C4-2B (cell line): ENCODE measurements at regions not wholly inside any gene's neighbourhood (a gene's known extent, or its start where the extent isn't known, plus 50 kb on each side); places are given as distances from the start of the nearest gene placed in this dataset.
A peak's percentile ranks its signal among the peaks of the same experiment; 100 is the strongest.
"Not testable (repeated sequence)": the region's sequence is repeated elsewhere in the genome, so short reads cannot be mapped to it uniquely, and the experiment has no call there.

ENCODE experiments used
- H3K27ac ChIP-seq: fragments of 450-650 bp; 2 replicates; pipeline ENCODE4 v1.5.1; 2017

DNA sequence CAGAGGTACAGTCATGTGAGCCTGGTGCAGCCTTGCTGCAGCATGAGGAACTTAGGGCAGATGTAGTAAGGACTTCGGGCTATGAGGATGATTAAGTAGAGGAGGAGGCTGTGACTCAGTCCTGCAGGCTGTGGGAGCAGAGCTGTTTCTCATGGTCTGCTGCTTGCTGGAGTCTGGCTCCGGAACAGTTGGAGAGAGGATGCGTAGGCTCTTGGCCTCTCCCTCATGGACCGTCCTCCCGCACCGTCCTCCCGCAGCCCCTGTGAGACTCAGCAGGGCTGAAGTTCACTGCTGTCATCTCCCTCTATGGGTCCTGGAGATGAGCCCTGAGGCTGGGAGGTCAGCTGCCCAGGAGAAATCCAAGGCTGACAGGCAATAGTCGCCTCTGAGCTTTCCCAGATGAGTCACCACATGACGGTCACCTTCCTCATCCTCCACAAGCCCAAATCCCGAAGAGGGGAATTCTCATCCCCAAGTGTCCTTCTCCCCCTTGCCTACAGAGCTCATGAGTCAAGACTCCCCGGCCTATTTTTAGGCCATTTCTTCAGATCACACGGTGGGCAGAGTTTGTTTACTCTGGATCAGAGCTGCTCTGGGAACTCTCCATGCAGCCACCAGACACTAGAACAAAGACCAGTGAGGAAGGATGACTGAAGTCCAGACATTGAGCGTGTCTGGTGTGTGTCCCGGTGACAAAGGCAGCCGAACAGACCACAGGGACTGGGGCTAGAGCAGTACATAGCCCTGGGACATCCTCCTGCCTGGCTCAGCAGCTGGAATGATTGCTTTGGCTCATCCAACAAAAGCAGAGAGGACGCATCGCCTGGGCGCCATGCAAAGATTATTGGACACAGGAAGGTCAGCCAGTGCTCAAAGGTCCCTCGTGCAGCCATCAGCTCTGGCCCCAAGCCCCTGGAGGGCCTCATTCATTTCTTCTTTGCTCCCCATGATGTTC lies 134.5 kb downstream of the NPIPB11 start:
- H3K27ac ChIP-seq: not testable (repeated sequence)

GRCh38 chr16:29270923-29271322 lies 135.6 kb downstream of the NPIPB11 start:
- H3K27ac ChIP-seq: not testable (repeated sequence)

GRCh38 chr16:29270033-29270432 lies 136.5 kb downstream of the NPIPB11 start:
- H3K27ac ChIP-seq: not testable (repeated sequence)

DNA sequence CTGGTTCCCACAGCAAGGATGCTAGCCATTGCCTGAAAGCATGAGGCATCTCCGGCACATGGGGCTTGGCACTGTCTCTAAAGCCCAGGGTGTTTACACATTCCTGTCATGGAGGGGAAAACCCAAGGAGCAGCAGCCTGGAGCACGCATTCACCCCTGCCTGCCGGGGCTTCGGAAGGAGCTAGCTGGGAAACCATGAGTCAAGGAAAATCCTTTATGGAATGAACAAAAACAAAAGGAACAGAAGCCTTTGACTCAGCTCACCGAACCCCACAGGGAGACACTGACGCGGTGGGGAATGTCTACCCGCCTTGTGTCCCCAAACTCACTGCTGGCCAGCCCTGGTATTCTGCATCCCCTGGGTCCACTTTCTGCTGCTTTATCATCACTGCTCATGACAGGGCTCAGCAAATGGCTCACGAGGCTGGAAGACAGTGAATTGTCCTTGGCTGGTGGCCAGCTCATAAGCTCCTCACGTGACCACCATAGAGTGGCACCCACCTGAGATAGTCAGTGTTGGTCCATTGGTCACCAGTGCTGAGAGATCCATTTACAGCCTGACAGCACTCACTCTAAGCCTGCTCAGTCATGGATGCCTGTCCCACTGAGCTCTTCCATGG lies 137.2 kb downstream of the NPIPB11 start:
- H3K27ac ChIP-seq: not testable (repeated sequence)

GRCh38 chr16:29268785-29269191 lies 137.7 kb downstream of the NPIPB11 start:
- not testable (repeated sequence) for H3K27ac ChIP-seq

DNA sequence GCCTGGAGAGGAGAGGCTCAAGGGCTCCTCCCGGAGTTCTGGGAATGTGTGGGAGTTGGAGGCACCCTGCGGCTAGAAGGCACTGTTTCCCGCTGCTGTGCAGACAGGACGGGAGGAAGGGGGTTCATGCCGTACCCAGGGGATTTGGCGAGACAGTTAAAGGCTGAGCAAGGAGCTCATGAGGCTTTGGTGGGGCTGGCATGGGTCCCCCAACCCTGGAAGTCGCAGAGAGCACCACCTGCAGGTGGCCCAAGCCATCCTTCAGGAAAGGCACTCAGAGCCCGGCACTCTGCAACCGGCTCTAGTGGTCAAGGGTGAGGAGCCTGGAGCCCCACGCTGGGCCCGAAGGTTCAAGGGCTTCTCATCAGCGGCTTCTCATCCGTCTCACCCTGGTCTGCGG lies 138.2 kb downstream of the NPIPB11 start:
- H3K27ac ChIP-seq: not testable (repeated sequence)

DNA sequence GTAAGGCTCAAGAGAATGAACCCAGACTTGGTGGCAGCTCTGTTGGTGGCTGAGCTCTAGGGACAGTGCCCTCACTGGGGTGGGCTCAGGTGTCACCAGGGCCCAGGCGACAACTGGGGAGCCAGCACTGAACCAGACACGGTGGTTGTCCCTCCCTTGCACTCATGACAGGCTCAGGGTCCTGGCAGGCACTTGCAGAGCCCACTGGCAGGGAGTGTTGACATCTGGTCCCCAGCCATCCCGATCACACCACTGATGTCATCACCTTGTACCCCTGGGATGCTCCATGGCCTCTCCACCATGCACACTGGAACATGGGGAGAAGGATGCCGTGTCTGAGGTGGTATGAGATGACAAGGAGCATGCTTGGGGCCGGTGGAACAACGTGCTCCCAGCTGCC lies 138.6 kb downstream of the NPIPB11 start:
- not testable (repeated sequence) for H3K27ac ChIP-seq

DNA sequence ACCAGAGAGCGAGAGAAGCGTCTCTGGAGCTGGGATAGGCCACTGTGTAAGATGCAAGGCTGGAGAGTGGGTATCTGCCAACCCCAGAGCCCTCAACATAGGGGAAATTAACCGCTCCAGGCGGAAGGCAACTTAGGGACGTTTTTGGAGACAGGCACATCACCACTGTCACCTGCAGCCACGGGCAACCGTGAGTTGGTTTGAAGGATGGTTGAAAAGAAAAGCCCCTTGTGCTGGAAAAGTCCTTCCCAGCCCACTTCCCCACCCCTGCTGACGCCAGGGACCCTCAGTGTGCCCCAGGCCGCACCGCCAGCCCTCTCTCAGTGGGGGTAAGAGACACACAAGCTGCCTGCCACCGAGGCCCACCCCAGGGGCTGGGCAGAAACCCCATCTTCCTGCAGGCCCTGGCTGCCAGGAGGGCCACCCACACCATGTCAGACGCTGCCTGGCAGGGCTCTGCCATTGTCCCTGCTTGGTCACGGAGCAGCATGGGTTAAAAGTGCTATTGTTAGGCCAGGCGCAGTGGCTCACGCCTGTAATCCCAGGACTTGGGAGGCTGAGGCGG lies 139.4 kb downstream of the NPIPB11 start:
- H3K27ac ChIP-seq: not testable (repeated sequence)

DNA sequence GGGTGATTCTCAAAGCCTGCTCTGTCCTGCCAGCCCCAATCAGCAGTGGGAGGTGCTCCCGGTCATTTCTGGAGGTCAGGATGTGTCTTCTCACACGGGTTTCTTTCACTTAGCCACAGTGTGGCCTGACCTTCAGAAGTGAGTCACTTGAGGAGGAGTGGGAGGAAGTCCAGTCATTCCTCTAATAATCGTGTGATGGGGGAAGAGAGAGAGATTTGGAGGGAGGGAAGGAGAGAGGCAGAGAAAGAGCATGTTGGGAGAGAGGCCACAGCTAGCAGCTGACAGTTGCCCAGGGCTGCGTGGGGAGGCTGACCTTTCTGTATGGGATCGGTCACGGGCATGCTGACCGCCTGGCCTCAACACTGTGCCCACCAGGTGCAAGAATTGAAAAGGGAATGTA lies 139.9 kb downstream of the NPIPB11 start:
- not testable (repeated sequence) for H3K27ac ChIP-seq

GRCh38 chr16:29265255-29265853 lies 141.2 kb downstream of the NPIPB11 start:
- H3K27ac ChIP-seq: not testable (repeated sequence)

GRCh38 chr16:29264080-29264837 lies 142.3 kb downstream of the NPIPB11 start:
- not testable (repeated sequence) for H3K27ac ChIP-seq

DNA sequence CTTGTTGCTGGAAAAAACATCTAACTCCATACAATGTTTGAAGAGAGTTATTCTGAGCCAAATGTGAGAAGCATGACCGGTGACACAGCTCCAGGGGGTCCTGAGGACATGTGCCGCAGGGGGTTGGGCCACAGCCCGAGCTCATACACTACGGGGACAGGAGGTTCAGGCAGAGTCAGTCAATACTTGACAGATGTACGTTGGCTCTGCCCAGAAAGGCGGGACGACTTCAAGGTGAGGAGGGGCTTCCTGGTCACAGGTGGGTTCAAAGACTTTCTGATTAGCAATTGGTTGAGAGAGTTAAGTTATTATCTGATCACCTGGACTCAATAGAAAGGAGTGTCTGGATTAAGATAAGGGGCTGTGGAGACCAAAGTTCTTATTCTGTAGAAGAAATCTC lies 143.8 kb downstream of the NPIPB11 start:
- not testable (repeated sequence) for H3K27ac ChIP-seq

DNA sequence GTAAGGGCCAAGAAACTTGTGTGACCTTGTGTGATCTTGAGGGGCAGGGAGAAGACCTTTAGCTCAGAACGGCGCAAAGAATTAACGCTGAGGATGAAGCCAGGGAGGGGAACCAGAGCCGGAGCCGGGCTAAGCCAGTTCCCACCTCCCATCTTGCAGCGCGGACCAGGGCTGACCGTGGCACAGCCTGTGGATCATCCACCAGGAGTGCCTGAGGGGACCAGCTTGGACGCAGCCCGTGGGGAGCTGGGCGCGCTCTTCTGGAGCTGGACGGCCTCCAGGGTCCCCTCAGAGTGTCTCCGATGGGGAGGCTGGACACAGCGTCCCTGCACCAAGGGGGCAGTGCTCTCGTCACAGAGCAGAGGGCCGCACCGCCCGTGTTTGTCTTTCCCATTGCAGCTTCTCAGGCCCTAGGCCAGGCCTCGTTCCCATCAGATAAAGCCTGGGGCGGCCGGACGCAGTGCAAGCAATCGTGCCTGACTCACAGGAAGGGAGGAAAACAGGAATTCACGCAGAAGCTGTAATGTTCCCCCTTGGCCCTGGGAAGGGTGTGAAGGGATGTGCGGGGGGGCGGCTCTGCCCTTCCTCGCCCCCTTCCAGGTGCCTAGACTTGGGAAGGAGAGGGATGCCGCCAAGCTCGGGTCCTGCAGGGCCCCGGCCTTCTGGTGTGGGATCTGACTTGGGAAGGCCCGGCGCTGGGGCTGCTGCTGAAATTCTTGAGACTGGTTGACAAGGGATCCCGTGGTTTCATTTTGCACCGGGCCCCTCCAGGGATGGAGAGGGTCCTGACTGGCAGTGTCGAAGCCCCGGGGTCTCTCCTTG lies 144.9 kb downstream of the NPIPB11 start:
- peak overlapping the region; percentile 66 for H3K27ac ChIP-seq

DNA sequence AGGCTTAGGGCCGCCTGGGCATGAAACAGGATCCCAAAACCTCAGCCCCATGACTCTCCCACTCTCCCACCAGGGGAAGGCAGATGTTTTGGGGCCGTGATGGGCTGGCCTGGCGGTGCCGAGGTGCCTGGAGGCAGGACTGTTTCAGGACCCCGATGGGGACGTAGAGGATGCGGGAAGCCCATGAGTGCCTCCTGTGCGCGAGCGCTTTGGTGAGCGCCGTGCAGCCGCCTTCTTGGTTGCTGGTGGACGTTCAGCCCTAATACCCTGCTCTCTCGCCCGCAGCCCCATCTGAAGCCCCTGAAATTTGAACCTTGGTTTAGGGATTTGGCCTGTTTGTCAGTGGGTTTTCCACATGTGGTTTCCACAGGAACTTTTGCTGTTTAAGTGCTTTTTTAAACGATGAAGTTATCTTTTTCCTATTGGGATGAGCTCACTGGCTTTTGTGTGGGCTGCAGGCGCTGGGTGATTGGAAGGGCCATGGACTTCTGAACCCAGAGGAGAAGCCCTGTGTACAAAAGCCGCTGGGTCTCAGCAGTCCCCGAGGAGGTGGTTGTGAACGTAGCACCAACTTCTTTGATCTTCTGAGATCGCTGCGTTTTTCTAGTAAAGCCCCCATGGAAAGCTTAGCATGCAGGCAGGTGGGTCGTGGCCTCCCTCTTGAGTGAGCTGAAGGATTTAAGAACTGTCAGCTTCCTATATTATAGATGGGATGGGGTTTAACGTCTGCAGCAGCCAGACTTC lies 145.7 kb downstream of the NPIPB11 start:
- peak overlapping the region; percentile 66 for H3K27ac ChIP-seq

DNA sequence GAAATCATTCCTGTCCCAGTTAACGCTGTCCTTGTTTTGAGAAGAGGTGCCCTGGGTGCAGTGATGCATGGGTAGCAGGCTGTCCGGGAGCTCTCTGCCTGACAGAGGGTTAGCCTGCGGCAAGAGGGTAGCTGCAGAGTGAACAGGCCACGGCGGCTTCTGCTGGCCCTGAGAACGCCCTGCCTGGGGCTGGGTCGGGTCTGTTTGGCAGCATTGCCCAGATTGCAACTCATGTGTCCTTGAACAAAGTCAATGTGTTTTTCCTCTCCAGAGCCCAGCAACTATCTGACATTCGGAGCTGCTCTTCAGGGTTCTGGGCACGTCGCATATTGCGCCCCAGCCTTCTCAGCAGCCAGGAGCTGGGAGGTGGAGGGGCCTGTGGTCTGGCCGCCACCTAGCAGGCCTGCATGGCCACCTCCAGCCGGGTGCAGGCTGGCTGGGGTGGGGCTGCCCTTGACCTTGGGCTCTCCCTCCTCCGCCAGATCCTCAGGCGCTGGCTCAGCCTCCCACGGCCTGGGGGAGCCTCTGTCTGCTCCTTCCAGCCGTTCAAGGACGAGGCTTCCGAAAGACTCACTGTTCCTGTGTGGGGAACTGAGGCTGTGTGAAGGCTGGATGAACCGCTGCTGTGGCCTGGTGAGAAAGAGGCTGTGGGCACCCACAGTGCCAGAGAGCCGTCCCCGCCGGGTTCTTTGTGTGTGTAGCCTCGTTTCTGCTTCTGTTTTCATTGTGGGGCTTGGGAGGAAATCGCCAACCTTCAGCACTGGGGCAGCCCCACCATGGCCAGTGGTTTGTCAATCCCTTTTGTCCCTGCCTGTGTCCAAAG lies 146.7 kb downstream of the NPIPB11 start:
- H3K27ac ChIP-seq: not testable (repeated sequence)

DNA sequence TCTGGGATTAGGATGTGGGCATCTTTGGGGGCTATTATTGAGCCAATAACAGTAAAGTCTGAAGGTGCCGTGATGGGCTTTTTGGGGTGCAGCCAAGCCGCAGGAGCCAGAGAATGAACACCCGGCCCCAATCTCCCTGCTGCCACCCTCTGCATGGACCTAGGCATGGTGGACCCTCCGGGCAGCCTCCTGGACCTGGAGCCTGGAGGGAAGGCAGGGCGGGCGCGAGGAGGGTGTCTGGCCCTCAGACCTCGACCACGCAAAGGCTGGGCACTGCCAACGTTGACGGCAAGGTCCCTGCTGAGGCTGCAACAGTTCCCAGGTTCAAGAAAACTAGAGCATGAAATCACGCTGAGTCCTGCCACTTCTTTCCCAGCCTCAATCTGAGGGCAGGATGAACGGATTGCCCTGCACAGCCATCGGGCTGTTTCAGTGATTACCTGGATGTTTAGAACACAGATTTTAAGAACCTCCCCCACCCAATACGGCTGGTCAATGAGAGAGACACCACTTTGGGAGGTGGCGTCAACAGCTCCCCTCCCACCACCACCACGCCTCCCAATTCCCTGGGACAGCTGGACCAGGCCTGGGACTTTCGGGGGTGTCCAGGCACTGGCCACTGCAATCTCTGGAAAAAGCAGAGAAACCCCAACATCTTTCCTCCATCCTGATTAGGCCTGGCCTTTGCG lies 147.4 kb downstream of the NPIPB11 start:
- H3K27ac ChIP-seq: not testable (repeated sequence)
